Esophagus squamous epithelium (tissue), 4 donors: ENCODE measurements at regions not wholly inside any gene's neighbourhood (a gene's known extent, or its start where the extent isn't known, plus 50 kb on each side); places are given as distances from the start of the nearest gene placed in this dataset.

ENCODE experiments used
- POLR2A ChIP-seq, 4 donors: fragments of 450-650 bp; IDR thresholded peaks; one replicate each; pipeline ENCODE4 v1.6.1; 2017; ENCODE audit warnings: antibody characterized with exemption in 4 of 4, mild to moderate bottlenecking in 4 of 4, moderate library complexity in 3 of 4
- TF ChIP-seq, protein P1 (sequence below), 6 experiments: fragments of 450-650 bp in 4 of 6; fragments of 200-600 bp in 2 of 6; sonication (generic) in 2 of 6; IDR thresholded peaks; one replicate each; pipeline ENCODE4 v1.5.1; 2016 to 2019; ENCODE audit warnings: antibody characterized with exemption in 6 of 6, mild to moderate bottlenecking in 4 of 6, moderate library complexity in 4 of 6

DNA sequence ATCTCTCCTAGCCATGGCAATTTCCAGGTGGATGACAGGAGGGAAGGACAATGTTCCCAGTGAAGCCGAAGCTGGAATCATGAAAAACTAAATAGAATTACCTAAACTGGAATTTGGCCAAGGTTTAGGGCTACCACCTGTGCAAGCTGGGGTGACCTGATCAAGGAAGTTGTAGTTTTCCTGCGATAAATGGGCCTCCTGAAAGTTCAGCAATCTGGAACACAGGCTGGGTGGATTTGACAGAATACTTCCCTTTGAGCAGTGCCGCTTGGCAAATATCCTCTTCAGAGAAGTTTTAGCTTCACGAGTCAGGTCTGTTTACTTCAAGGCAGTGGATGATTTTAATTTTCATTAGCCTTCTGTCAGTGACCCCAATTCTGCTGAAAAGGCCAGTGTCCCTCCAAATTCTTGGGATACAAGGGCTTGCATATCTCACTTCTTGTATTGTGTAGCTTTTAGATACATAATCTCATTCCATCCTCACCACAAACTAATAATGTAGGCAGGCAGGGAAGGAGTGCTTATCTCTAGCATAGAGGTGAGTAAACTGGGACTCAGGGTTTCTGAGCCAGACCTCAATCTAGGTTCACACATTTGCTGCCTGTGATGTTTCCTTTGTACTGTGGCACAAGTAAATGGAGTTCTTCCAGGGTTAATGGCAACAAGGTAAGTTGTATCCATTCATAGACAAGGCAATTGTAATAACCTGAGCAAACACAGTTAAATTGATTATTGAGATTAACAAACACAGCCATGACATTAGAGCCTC is 349.4 kb downstream of the NUF2 start:
- TF ChIP-seq, protein P1, sequence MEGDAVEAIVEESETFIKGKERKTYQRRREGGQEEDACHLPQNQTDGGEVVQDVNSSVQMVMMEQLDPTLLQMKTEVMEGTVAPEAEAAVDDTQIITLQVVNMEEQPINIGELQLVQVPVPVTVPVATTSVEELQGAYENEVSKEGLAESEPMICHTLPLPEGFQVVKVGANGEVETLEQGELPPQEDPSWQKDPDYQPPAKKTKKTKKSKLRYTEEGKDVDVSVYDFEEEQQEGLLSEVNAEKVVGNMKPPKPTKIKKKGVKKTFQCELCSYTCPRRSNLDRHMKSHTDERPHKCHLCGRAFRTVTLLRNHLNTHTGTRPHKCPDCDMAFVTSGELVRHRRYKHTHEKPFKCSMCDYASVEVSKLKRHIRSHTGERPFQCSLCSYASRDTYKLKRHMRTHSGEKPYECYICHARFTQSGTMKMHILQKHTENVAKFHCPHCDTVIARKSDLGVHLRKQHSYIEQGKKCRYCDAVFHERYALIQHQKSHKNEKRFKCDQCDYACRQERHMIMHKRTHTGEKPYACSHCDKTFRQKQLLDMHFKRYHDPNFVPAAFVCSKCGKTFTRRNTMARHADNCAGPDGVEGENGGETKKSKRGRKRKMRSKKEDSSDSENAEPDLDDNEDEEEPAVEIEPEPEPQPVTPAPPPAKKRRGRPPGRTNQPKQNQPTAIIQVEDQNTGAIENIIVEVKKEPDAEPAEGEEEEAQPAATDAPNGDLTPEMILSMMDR (IDR thresholded peaks at IDR 0.05): no peak
- no peak for TF ChIP-seq POLR2A (IDR thresholded peaks at IDR 0.05)
